ENCODE measurements at regions not wholly inside any gene's neighbourhood (a gene's known extent, or its start where the extent isn't known, plus 50 kb on each side); places are given as distances from the start of the nearest gene placed in this dataset.

- no peaks in the 10 kb centered on the region for H3K36me3 Mint-ChIP-seq (ENCODE audit: low read depth)
- CTCF ChIA-PET, result no interaction called here
- H3K27ac Mint-ChIP-seq, result no peak overlapping the region
- DNase-seq (no peak), ATAC-seq (ENCODE audit: poor library complexity) (no peak)
- no peaks in the 10 kb centered on the region for H3K27me3 Mint-ChIP-seq
- Histone ChIP-seq H3K4me3 (ENCODE audit: low read length) (no peak overlapping the region), H3K36me3 (ENCODE audit: insufficient read depth, low read length) (no peaks in the 10 kb centered on the region), H3K9me3 (ENCODE audit: control insufficient read depth in 1 of 2, insufficient read depth in 1 of 2, low read length in 2 of 2) (no peaks in the 10 kb centered on the region), H3K27ac (ENCODE audit: low read depth in 1 of 2, low read length in 2 of 2) (no peak overlapping the region), H3K4me1 (ENCODE audit: insufficient read depth, low read length) (peaks cover 4% of the 10 kb centered on the region), H3K27me3 (ENCODE audit: control insufficient read depth in 1 of 2, insufficient read depth in 2 of 2, low read length in 2 of 2) (no peaks in the 10 kb centered on the region)
- TF ChIP-seq CTCF (IDR thresholded peaks at IDR 0.05), result no peak
- intact Hi-C loops (cut with DNase I, micrococcal nuclease), result no loop called here
- POLR2A ChIA-PET, result no interaction called here
- no peaks in the 10 kb centered on the region for H3K9me3 Mint-ChIP-seq
- peaks cover 20% of the 10 kb centered on the region for H3K4me1 Mint-ChIP-seq (ENCODE audit: low read depth)
- no peak overlapping the region for H3K4me3 Mint-ChIP-seq
Observed at GRCh38 chr9:79807971-79808370, 236.2 kb downstream of the TLE4 start.

GRCh38 chr9:79806086-79806485, 234.3 kb downstream of the TLE4 start:
- Histone ChIP-seq H3K36me3 (ENCODE audit: insufficient read depth, low read length) (no peaks in the 10 kb centered on the region), H3K4me1 (ENCODE audit: insufficient read depth, low read length) (peaks cover 4% of the 10 kb centered on the region), H3K9me3 (ENCODE audit: control insufficient read depth in 1 of 2, insufficient read depth in 1 of 2, low read length in 2 of 2) (no peaks in the 10 kb centered on the region), H3K4me3 (ENCODE audit: low read length) (no peak overlapping the region), H3K27me3 (ENCODE audit: control insufficient read depth in 1 of 2, insufficient read depth in 2 of 2, low read length in 2 of 2) (no peaks in the 10 kb centered on the region), H3K27ac (ENCODE audit: low read depth in 1 of 2, low read length in 2 of 2) (no peak overlapping the region)
- intact Hi-C loops (cut with DNase I, micrococcal nuclease), result no loop called here
- H3K27me3 Mint-ChIP-seq, result no peaks in the 10 kb centered on the region
- no peak for TF ChIP-seq CTCF (IDR thresholded peaks at IDR 0.05)
- POLR2A ChIA-PET, result interaction anchor here (0.5 kb wide), 1 partner anchor 651 kb away, joined by 4 read pairs; no protein-coding TSS in a partner anchor
- H3K27ac Mint-ChIP-seq, result no peak overlapping the region
- DNase-seq, result no peak
- H3K4me3 Mint-ChIP-seq, result no peak overlapping the region
- H3K36me3 Mint-ChIP-seq (ENCODE audit: low read depth), result no peaks in the 10 kb centered on the region
- CTCF ChIA-PET, result no interaction called here
- H3K4me1 Mint-ChIP-seq (ENCODE audit: low read depth), result peaks cover 11% of the 10 kb centered on the region
- no peak for ATAC-seq (ENCODE audit: poor library complexity)
- H3K9me3 Mint-ChIP-seq, result no peaks in the 10 kb centered on the region

- CTCF ChIA-PET, result no interaction called here
- no peak overlapping the region for H3K27ac Mint-ChIP-seq
- H3K36me3 ChIP-seq (ENCODE audit: insufficient read depth, low read length), result no peaks in the 10 kb centered on the region
- POLR2A ChIA-PET, result no interaction called here
- no peak overlapping the region for H3K4me3 ChIP-seq (ENCODE audit: low read length)
- TF ChIP-seq CTCF (IDR thresholded peaks at IDR 0.05), result no peak
- no peak for DNase-seq
- H3K36me3 Mint-ChIP-seq (ENCODE audit: low read depth), result no peaks in the 10 kb centered on the region
- H3K4me1 ChIP-seq (ENCODE audit: insufficient read depth, low read length), result no peaks in the 10 kb centered on the region
- H3K4me1 Mint-ChIP-seq (ENCODE audit: low read depth), result no peaks in the 10 kb centered on the region
- no peaks in the 10 kb centered on the region for H3K27me3 Mint-ChIP-seq
- no peak for ATAC-seq (ENCODE audit: poor library complexity)
- no peak overlapping the region for H3K4me3 Mint-ChIP-seq
- no peaks in the 10 kb centered on the region for H3K9me3 ChIP-seq (ENCODE audit: control insufficient read depth in 1 of 2, insufficient read depth in 1 of 2, low read length in 2 of 2)
- intact Hi-C loops (cut with DNase I, micrococcal nuclease), result no loop called here
- no peaks in the 10 kb centered on the region for H3K9me3 Mint-ChIP-seq
- H3K27ac ChIP-seq (ENCODE audit: low read depth in 1 of 2, low read length in 2 of 2), result no peak overlapping the region
- no peaks in the 10 kb centered on the region for H3K27me3 ChIP-seq (ENCODE audit: control insufficient read depth in 1 of 2, insufficient read depth in 2 of 2, low read length in 2 of 2)
Observed at GRCh38 chr9:79801459-79801858, 229.7 kb downstream of the TLE4 start.

Data from CD4-positive, alpha-beta T cell (primary cell).